B cell (primary cell): ENCODE measurements at regions not wholly inside any gene's neighbourhood (a gene's known extent, or its start where the extent isn't known, plus 50 kb on each side); places are given as distances from the start of the nearest gene placed in this dataset.

Experiments used
- ATAC-seq: fragments of 200-7000 bp; cut with Tn5 transposase; one replicate; pipeline ENCODE4 v1.10.0; 2021; ENCODE audit warnings: low read depth, mild to moderate bottlenecking, moderate number of reproducible peaks, moderate library complexity
- CTCF ChIA-PET: fragments of 350-600 bp; sonication (Branson Sonifier 250); formaldehyde crosslinking; loops from one replicate; lab custom pipeline; 2021; ENCODE audit warnings: antibody characterized with exemption, inconsistent platforms; lab: Charles Lee
- POLR2A ChIA-PET: fragments of 350-600 bp; sonication (Branson Sonifier 250); formaldehyde crosslinking; loops from one replicate; lab custom pipeline; 2021; ENCODE audit warnings: antibody characterized with exemption; lab: Charles Lee
- DNase-seq: peaks from one replicate; pipeline ENCODE4 v3.0.0; 2013
- H2AFZ ChIP-seq: 2 replicates; pipeline ENCODE4 v1.6.1; 2012; ENCODE audit warnings: mild to moderate bottlenecking, low read depth, low read length; ENCODE audit not compliant: insufficient read depth, poor library complexity, severe bottlenecking
- H3K27ac ChIP-seq, 2 donors: 1 replicate in 1 of 2; 2 replicates in 1 of 2; pipeline ENCODE4 v1.5.1; 2012 to 2013; ENCODE audit warnings: low read length in 2 of 2, mild to moderate bottlenecking in 2 of 2, moderate library complexity in 1 of 2
- H3K27me3 ChIP-seq, 4 experiments: fragments of 200-600 bp in 1 of 4; sonication (generic) in 1 of 4; replicated peaks in 1 of 4; 1 replicate in 2 of 4; 2 replicates in 2 of 4; pipeline versions ENCODE4 v1.6.1 to v1.7.0; 2013 to 2016; ENCODE audit warnings: low read length in 3 of 4, mild to moderate bottlenecking in 2 of 4, mixed read lengths in 1 of 4, moderate library complexity in 1 of 4; ENCODE audit not compliant: insufficient read depth in 4 of 4, control insufficient read depth in 3 of 4; ENCODE audit errors: control extremely low read depth in 1 of 4
- H3K36me3 ChIP-seq, 2 experiments: replicated peaks in 1 of 2; 1 replicate in 1 of 2; 2 replicates in 1 of 2; pipeline versions ENCODE4 v1.6.1 to v1.7.1; 2013; ENCODE audit warnings: low read length in 1 of 2; ENCODE audit not compliant: insufficient read depth in 2 of 2, control insufficient read depth in 1 of 2; ENCODE audit errors: control extremely low read depth in 1 of 2, extremely low read depth in 1 of 2
- H3K4me1 ChIP-seq, 2 donors: fragments of 200-600 bp in 1 of 2; sonication (generic) in 1 of 2; 1 replicate in 1 of 2; 2 replicates in 1 of 2; pipeline versions ENCODE4 v1.5.1 to v1.6.1; 2013 to 2017; ENCODE audit warnings: low read length in 2 of 2; ENCODE audit not compliant: control insufficient read depth in 2 of 2, insufficient read depth in 2 of 2
- H3K4me2 ChIP-seq: replicated peaks from 2 replicates; pipeline ENCODE3; 2012; ENCODE audit warnings: mild to moderate bottlenecking, low read depth, low read length; ENCODE audit not compliant: poor library complexity, severe bottlenecking
- H3K4me3 ChIP-seq, 5 experiments: fragments of 200-600 bp in 1 of 5; sonication (generic) in 1 of 5; 1 replicate in 3 of 5; 2 replicates in 2 of 5; pipeline versions ENCODE4 v1.5.1 to v1.7.0; 2011 to 2016; ENCODE audit warnings: low read length in 4 of 5, mild to moderate bottlenecking in 4 of 5, low read depth in 2 of 5, control low read depth in 1 of 5, moderate library complexity in 1 of 5; ENCODE audit not compliant: insufficient read depth in 1 of 5; ENCODE audit errors: control extremely low read depth in 1 of 5, extremely low read depth in 1 of 5
- H3K79me2 ChIP-seq: fragments of 200-600 bp; sonication (generic); one replicate; pipeline ENCODE4 v1.6.0; 2016; ENCODE audit warnings: low read length; ENCODE audit not compliant: control insufficient read depth, insufficient read depth
- H3K9ac ChIP-seq: fragments of 200-600 bp; sonication (generic); 2 replicates; pipeline ENCODE4 v1.6.1; 2017; ENCODE audit warnings: mild to moderate bottlenecking, low read length, moderate library complexity
- H3K9me3 ChIP-seq, 3 donors: one replicate each; pipeline versions ENCODE4 v1.6.1 to v1.7.1; 2013; ENCODE audit warnings: low read length in 2 of 3; ENCODE audit not compliant: control insufficient read depth in 2 of 3, insufficient read depth in 1 of 3; ENCODE audit errors: control extremely low read depth in 1 of 3
- H4K20me1 ChIP-seq: 2 replicates; pipeline ENCODE4 v1.6.0; 2012; ENCODE audit warnings: mild to moderate bottlenecking, low read length; ENCODE audit not compliant: insufficient read depth, control insufficient read depth, poor library complexity, severe bottlenecking
- H3K27ac Mint-ChIP-seq: one replicate; pipeline ENCODE4 v1.8.0; 2021; ENCODE audit warnings: mixed read lengths
- H3K27me3 Mint-ChIP-seq: one replicate; pipeline ENCODE4 v1.8.0; 2021; ENCODE audit warnings: mixed read lengths
- H3K4me1 Mint-ChIP-seq: one replicate; pipeline ENCODE4 v1.8.0; 2021; ENCODE audit warnings: mixed read lengths
- H3K4me3 Mint-ChIP-seq: one replicate; pipeline ENCODE4 v1.8.0; 2021; ENCODE audit warnings: mixed read lengths
- H3K9me3 Mint-ChIP-seq: one replicate; pipeline ENCODE4 v1.8.0; 2022; ENCODE audit warnings: mixed read lengths; ENCODE audit not compliant: insufficient read depth
- EZH2 ChIP-seq: IDR thresholded peaks from 2 replicates; pipeline ENCODE4 v1.6.1; 2012; ENCODE audit warnings: borderline replicate concordance, low read depth, mild to moderate bottlenecking, moderate library complexity, low read length; ENCODE audit not compliant: insufficient read depth, poor library complexity, severe bottlenecking
- WGBS: methylation state at CpG from one replicate; pipeline ENCODE4 v1.1.5; 2013; ENCODE audit warnings: missing lambda C conversion rate; ENCODE audit not compliant: insufficient coverage; 5-methylcytosine and 5-hydroxymethylcytosine counted together
- intact Hi-C: fragments of 100-400 bp; cut with micrococcal nuclease; formaldehyde crosslinking; loops from one replicate; pipeline ENCODE4 v1.10.0; 2022
- TF ChIP-seq, protein P1 (sequence below): fragments of 200-600 bp; IDR thresholded peaks from one replicate; pipeline ENCODE4 v1.8.0; 2022; ENCODE audit warnings: antibody characterized with exemption, mild to moderate bottlenecking

DNA sequence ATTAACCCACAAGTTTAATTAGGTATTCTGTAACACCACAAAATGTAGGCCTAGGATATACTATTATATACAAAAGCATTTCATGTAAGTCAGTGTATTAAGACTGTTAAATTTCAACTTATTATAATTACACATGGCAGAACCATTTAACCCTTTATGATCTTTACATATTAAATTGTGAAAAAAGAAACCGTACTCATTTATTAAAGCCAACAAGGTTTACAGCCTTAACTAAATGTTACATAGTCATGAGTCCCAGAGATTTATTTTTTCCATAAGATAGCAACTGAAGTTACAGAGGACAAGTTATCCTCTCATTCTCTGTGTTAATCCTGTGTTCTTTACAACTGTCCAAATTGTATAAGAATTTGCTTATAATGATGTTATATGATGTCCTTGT lies 615.8 kb upstream of the AGTR1 start:
- no peak for TF ChIP-seq EZH2
- TF ChIP-seq, protein P1, sequence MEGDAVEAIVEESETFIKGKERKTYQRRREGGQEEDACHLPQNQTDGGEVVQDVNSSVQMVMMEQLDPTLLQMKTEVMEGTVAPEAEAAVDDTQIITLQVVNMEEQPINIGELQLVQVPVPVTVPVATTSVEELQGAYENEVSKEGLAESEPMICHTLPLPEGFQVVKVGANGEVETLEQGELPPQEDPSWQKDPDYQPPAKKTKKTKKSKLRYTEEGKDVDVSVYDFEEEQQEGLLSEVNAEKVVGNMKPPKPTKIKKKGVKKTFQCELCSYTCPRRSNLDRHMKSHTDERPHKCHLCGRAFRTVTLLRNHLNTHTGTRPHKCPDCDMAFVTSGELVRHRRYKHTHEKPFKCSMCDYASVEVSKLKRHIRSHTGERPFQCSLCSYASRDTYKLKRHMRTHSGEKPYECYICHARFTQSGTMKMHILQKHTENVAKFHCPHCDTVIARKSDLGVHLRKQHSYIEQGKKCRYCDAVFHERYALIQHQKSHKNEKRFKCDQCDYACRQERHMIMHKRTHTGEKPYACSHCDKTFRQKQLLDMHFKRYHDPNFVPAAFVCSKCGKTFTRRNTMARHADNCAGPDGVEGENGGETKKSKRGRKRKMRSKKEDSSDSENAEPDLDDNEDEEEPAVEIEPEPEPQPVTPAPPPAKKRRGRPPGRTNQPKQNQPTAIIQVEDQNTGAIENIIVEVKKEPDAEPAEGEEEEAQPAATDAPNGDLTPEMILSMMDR: no peak
- CTCF ChIA-PET: no interaction called here
- no peak overlapping the region for H2AFZ ChIP-seq

DNA sequence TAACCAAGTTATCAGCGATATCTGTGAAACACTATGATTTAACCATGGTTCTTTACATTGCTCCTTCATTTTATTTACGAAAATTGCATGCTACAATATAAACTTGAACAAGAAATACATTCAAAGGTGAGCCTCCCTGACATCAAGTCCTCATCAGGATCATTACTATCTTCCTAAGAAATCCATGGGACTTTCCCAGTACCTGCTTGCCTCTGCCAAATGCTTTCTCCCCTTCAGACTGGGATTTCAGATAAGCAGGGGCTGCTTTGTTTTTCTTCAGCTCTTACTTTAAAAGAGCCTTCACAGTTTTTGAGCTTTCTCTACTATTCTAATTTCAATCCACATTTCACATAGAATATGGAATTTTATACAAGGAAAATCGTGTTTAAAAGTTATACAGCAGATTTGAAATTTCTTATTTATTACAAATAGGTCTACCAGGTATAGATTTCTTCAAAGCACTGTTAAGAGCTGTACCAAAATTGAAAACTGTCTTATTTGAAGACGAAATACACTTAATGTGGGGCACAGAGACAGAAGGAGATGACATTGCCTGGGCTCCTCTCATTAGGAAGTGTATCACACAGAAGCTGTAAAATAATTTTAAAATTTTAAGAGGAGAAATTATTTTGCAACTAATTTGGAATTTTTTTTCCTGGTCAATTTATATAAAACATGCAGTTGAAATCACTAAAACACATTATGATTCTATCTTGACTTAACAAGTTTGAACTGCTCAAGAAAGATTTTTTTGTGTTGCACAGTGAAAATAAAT lies 615.0 kb upstream of the AGTR1 start:
- Histone ChIP-seq H3K27me3 (no peaks in the 10 kb centered on the region), H3K4me2 (no peak overlapping the region), H3K79me2 (no peaks in the 10 kb centered on the region), H2AFZ (no peak overlapping the region), H3K4me1 (no peaks in the 10 kb centered on the region), H4K20me1 (no peaks in the 10 kb centered on the region), H3K4me3 (no peak overlapping the region), H3K9ac (no peak overlapping the region), H3K9me3 (no peaks in the 10 kb centered on the region), H3K27ac (no peak overlapping the region), H3K36me3 (no peaks in the 10 kb centered on the region)
- DNase-seq (no peak), ATAC-seq (no peak)
- CTCF ChIA-PET: no interaction called here
- H3K9me3 Mint-ChIP-seq: no peaks in the 10 kb centered on the region
- TF ChIP-seq, protein P1: no peak
- TF ChIP-seq EZH2: no peak
- POLR2A ChIA-PET: no interaction called here
- no peak overlapping the region for H3K27ac Mint-ChIP-seq
- no peak overlapping the region for H3K4me3 Mint-ChIP-seq
- 80% methylated on average over 2 of the region's 4 CpGs for WGBS
- no peaks in the 10 kb centered on the region for H3K27me3 Mint-ChIP-seq
- intact Hi-C loops: no loop called here
- no peaks in the 10 kb centered on the region for H3K4me1 Mint-ChIP-seq

More for the DNA sequence above, 615.8 kb upstream of the AGTR1 start:
- Histone ChIP-seq H3K9me3 (no peaks in the 10 kb centered on the region), H3K4me3 (no peak overlapping the region), H3K27ac (no peak overlapping the region), H3K36me3 (no peaks in the 10 kb centered on the region), H3K4me1 (no peaks in the 10 kb centered on the region), H3K79me2 (no peaks in the 10 kb centered on the region), H3K27me3 (no peaks in the 10 kb centered on the region), H3K4me2 (no peak overlapping the region), H3K9ac (no peak overlapping the region), H4K20me1 (no peaks in the 10 kb centered on the region)
- Mint-ChIP-seq H3K27me3 (no peaks in the 10 kb centered on the region), H3K4me1 (no peaks in the 10 kb centered on the region), H3K27ac (no peak overlapping the region), H3K4me3 (no peak overlapping the region), H3K9me3 (no peaks in the 10 kb centered on the region)
- ATAC-seq (no peak), DNase-seq (no peak)
- no CpG with 5 or more reads among the region's 1 CpG for WGBS
- intact Hi-C loops: no loop called here
- POLR2A ChIA-PET: no interaction called here
